ENCODE measurements at regions not wholly inside any gene's neighbourhood (a gene's known extent, or its start where the extent isn't known, plus 50 kb on each side); places are given as distances from the start of the nearest gene placed in this dataset.
"Not testable (repeated sequence)": the region's sequence is repeated elsewhere in the genome, so short reads cannot be mapped to it uniquely, and the experiment has no call there.

- DNase-seq (ENCODE audit: low spot score): no peak
Measured at GRCh38 chr22:47540011-47540410, 777.6 kb downstream of the TBC1D22A start.

GRCh38 chr22:47539374-47539773 is 776.9 kb downstream of the TBC1D22A start:
- DNase-seq (ENCODE audit: low spot score): no peak

GRCh38 chr22:47535681-47536080 is 773.2 kb downstream of the TBC1D22A start:
- no peak for DNase-seq (ENCODE audit: low spot score)

- no peak for DNase-seq (ENCODE audit: low spot score)
Measured at GRCh38 chr22:47534804-47535410, 772.5 kb downstream of the TBC1D22A start.

- no peak for DNase-seq (ENCODE audit: low spot score)
Measured at GRCh38 chr22:47533961-47534803, 771.7 kb downstream of the TBC1D22A start.

GRCh38 chr22:47517062-47517461 is 754.6 kb downstream of the TBC1D22A start:
- no peak for DNase-seq (ENCODE audit: low spot score)

GRCh38 chr22:47515384-47516125 is 753.1 kb downstream of the TBC1D22A start:
- DNase-seq (ENCODE audit: low spot score): no peak

GRCh38 chr22:47512617-47513016 is 750.2 kb downstream of the TBC1D22A start:
- DNase-seq (ENCODE audit: low spot score): no peak

GRCh38 chr22:47504962-47505361 is 742.5 kb downstream of the TBC1D22A start:
- no peak for DNase-seq (ENCODE audit: low spot score)

- no peak for DNase-seq (ENCODE audit: low spot score)
Measured at GRCh38 chr22:47498969-47499495, 736.6 kb downstream of the TBC1D22A start.

- DNase-seq (ENCODE audit: low spot score): no peak
Measured at GRCh38 chr22:47497666-47498065, 735.2 kb downstream of the TBC1D22A start.

- no peak for DNase-seq (ENCODE audit: low spot score)
Measured at GRCh38 chr22:47495110-47495509, 732.7 kb downstream of the TBC1D22A start.

- not testable (repeated sequence) for DNase-seq (ENCODE audit: low spot score)
Measured at GRCh38 chr22:47488131-47488530, 725.7 kb downstream of the TBC1D22A start.

GRCh38 chr22:47486569-47487312 is 724.3 kb downstream of the TBC1D22A start:
- no peak for DNase-seq (ENCODE audit: low spot score)

GRCh38 chr22:47484960-47485569 is 722.6 kb downstream of the TBC1D22A start:
- no peak for DNase-seq (ENCODE audit: low spot score)

GRCh38 chr22:47476231-47476630 is 713.8 kb downstream of the TBC1D22A start:
- no peak for DNase-seq (ENCODE audit: low spot score)

GRCh38 chr22:47474895-47475294 is 712.4 kb downstream of the TBC1D22A start:
- DNase-seq (ENCODE audit: low spot score): no peak

GRCh38 chr22:47474464-47474863 is 712.0 kb downstream of the TBC1D22A start:
- DNase-seq (ENCODE audit: low spot score): no peak

GRCh38 chr22:47472636-47473035 is 710.2 kb downstream of the TBC1D22A start:
- no peak for DNase-seq (ENCODE audit: low spot score)

GRCh38 chr22:47471406-47471805 is 709.0 kb downstream of the TBC1D22A start:
- no peak for DNase-seq (ENCODE audit: low spot score)

- no peak for DNase-seq (ENCODE audit: low spot score)
Measured at GRCh38 chr22:47465809-47466208, 703.4 kb downstream of the TBC1D22A start.

Measured in iPS-NIHi11 (cell line).